ENCODE measurements at regions not wholly inside any gene's neighbourhood (a gene's known extent, or its start where the extent isn't known, plus 50 kb on each side); places are given as distances from the start of the nearest gene placed in this dataset.

GRCh38 chr3:145899241-145899640, 261.7 kb downstream of the PLOD2 start:
- no peak for DNase-seq (ENCODE audit: low read depth, low spot score)
- Histone ChIP-seq H3K9me3 (ENCODE audit: control insufficient read depth, insufficient read depth, low read length) (no peaks in the 10 kb centered on the region), H3K27ac (ENCODE audit: low read depth, low read length) (no peak overlapping the region), H3K27me3 (ENCODE audit: control insufficient read depth, insufficient read depth, low read length) (no peaks in the 10 kb centered on the region), H3K4me3 (ENCODE audit: low read depth, low read length) (no peak overlapping the region)
- POLR2A ChIA-PET = no interaction called here
- no peak for TF ChIP-seq CTCF (IDR thresholded peaks at IDR 0.05; ENCODE audit: low read depth, low read length)
- CTCF ChIA-PET = no interaction called here

- Histone ChIP-seq H3K9me3 (ENCODE audit: control insufficient read depth, insufficient read depth, low read length) (no peaks in the 10 kb centered on the region), H3K27me3 (ENCODE audit: control insufficient read depth, insufficient read depth, low read length) (no peaks in the 10 kb centered on the region), H3K27ac (ENCODE audit: low read depth, low read length) (no peak overlapping the region), H3K4me3 (ENCODE audit: low read depth, low read length) (no peak overlapping the region)
- no peak for TF ChIP-seq CTCF (IDR thresholded peaks at IDR 0.05; ENCODE audit: low read depth, low read length)
- DNase-seq (ENCODE audit: low read depth, low spot score) = no peak
- ChIA-PET CTCF (interaction anchor here (1.0 kb wide), 1 partner anchor 92 kb away, joined by 5 read pairs; no protein-coding TSS in a partner anchor), POLR2A (no interaction called here)
These were observed 260.7 kb downstream of the PLOD2 start for GRCh38 chr3:145900056-145900829.

GRCh38 chr3:145902166-145902565, 258.8 kb downstream of the PLOD2 start:
- Histone ChIP-seq H3K4me3 (ENCODE audit: low read depth, low read length) (no peak overlapping the region), H3K27me3 (ENCODE audit: control insufficient read depth, insufficient read depth, low read length) (no peaks in the 10 kb centered on the region), H3K27ac (ENCODE audit: low read depth, low read length) (no peak overlapping the region), H3K9me3 (ENCODE audit: control insufficient read depth, insufficient read depth, low read length) (no peaks in the 10 kb centered on the region)
- POLR2A ChIA-PET = no interaction called here
- no peak for DNase-seq (ENCODE audit: low read depth, low spot score)
- CTCF ChIA-PET = interaction anchor here (1.1 kb wide), 1 partner anchor 125 kb away, joined by 6 read pairs; no protein-coding TSS in a partner anchor
- no peak for TF ChIP-seq CTCF (IDR thresholded peaks at IDR 0.05; ENCODE audit: low read depth, low read length)

GRCh38 chr3:145903472-145904013, 257.4 kb downstream of the PLOD2 start:
- TF ChIP-seq CTCF (IDR thresholded peaks at IDR 0.05; ENCODE audit: low read depth, low read length) = no peak
- ChIA-PET POLR2A (no interaction called here), CTCF (no interaction called here)
- Histone ChIP-seq H3K4me3 (ENCODE audit: low read depth, low read length) (no peak overlapping the region), H3K27ac (ENCODE audit: low read depth, low read length) (no peak overlapping the region), H3K27me3 (ENCODE audit: control insufficient read depth, insufficient read depth, low read length) (no peaks in the 10 kb centered on the region), H3K9me3 (ENCODE audit: control insufficient read depth, insufficient read depth, low read length) (no peaks in the 10 kb centered on the region)
- no peak for DNase-seq (ENCODE audit: low read depth, low spot score)

- no peak for DNase-seq (ENCODE audit: low read depth, low spot score)
- CTCF ChIA-PET = no interaction called here
- Histone ChIP-seq H3K27ac (ENCODE audit: low read depth, low read length) (no peak overlapping the region), H3K9me3 (ENCODE audit: control insufficient read depth, insufficient read depth, low read length) (no peaks in the 10 kb centered on the region), H3K27me3 (ENCODE audit: control insufficient read depth, insufficient read depth, low read length) (no peaks in the 10 kb centered on the region), H3K4me3 (ENCODE audit: low read depth, low read length) (no peak overlapping the region)
- POLR2A ChIA-PET = no interaction called here
- no peak for TF ChIP-seq CTCF (IDR thresholded peaks at IDR 0.05; ENCODE audit: low read depth, low read length)
These were observed 256.8 kb downstream of the PLOD2 start for GRCh38 chr3:145904138-145904537.
